ENCODE measurements at regions not wholly inside any gene's neighbourhood (a gene's known extent, or its start where the extent isn't known, plus 50 kb on each side); places are given as distances from the start of the nearest gene placed in this dataset.

DNA sequence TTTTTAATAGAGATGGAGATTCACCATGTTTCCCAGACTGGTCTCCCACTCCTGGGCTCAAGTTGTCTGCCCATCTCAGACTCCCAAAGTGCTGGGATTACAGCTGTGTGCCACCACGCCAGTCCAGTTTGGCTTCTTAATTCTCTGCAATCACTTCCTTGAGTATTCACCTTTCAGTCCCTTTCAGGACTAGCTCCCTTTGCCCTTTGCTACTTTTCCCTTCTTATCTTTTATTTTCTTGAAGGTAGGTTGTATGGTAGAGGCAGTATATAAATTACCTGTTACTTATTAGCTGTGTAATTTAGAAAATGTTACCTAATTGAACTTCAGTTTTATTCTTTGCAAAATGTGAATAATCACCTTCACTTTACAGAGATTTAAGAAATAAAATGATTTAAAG lies 285.8 kb downstream of the FGF9 start:
- in situ Hi-C loops (cut with HindIII; ENCODE audit: low sequenced_read_pairs) = no loop called here

DNA sequence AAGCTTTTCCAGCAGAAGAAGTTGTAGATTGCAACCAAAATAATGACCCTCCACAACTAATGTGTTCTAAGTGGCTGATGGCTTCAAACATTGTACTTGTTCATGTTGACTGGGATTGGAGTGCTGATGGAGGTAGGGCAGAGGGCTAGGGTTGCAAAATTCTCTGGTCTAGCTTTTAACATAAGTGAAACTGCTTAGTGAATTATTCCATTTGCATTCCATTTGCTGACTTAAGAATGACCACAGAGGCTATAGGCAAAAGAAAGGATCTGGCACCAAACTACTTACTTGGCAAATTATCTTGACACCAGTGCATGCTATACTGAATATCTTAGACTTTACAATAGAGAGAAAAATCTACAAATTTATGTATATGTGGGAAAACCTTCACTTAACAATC lies 287.0 kb downstream of the FGF9 start:
- in situ Hi-C loops (cut with HindIII; ENCODE audit: low sequenced_read_pairs) = no loop called here

DNA sequence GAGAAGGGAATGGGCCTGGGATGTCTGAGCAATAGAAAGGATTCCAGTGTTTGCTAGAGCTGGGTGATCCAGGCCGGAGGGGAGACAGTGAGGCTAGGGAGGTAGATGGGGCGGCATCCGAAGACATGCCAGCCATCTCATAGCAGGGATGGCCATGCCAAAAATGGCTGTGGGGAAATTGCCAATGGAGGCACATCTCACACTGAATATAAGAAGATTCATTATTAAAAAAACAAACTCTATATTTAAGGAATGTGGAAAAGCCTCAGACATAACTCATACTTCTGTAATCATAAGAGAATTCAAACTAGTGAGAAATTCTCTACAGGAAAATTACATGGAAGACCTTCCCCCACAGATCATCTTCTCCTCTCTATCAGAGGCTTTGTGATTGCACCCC lies 289.2 kb downstream of the FGF9 start:
- in situ Hi-C loops (cut with HindIII; ENCODE audit: low sequenced_read_pairs) = no loop called here

DNA sequence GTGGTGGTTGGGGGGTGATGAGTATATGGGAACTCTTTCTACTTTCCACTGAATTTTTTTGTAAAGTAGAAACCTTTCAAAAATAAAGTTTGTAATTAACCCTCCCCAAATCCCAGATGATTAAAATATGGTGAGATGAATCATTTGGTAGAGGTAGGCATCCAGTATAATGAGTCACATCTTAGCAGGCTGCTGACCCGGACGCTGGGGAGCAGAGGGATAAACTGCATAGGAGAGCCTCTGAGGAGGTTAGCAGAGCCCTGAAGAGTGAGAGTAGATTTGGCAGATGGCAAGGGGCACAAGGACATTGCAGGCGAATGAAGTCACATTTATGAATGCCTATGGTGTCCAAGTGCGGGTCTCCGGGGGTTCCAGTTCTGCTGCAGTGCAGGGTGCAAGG lies 293.8 kb downstream of the FGF9 start:
- in situ Hi-C loops (cut with HindIII; ENCODE audit: low sequenced_read_pairs) = no loop called here

DNA sequence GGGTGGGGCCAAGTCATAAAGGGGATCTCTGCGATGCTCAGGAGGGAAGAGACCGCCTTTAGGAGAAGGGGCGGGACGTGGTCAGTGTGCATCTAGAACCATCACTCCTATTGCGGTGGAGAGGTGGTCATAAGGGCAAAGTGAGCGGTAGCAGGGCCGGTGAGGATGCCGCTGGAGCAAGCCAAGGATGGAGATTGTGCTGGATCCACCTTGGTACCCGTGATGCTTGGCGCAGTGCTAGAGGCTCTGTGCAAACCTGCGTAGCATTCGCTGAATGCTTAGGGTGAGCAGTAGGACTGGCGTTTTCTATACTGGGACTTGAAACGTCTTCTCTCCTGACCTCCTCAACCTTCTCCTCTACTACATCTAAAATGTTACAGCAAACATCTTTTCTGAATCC lies 294.2 kb downstream of the FGF9 start:
- in situ Hi-C loops (cut with HindIII; ENCODE audit: low sequenced_read_pairs) = no loop called here

DNA sequence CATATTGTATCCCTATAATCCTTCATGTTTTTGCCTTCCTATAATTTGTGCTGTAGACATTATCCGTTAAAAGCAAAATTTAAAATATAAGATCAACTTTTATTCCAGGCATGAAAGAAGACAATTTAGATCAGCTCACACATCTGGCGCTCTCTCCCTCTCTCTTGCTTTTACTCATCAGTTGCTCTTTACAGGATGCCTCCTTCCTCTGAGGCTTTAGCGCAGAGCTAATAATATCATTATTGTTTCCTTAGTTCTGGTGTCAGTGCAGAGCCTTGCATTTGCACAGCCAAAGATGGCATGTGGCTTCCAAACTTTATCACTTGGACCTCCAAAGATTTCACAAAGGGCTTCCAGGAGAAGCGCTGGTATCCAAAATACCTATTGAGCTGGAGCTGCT lies 295.1 kb downstream of the FGF9 start:
- in situ Hi-C loops (cut with HindIII; ENCODE audit: low sequenced_read_pairs) = no loop called here

DNA sequence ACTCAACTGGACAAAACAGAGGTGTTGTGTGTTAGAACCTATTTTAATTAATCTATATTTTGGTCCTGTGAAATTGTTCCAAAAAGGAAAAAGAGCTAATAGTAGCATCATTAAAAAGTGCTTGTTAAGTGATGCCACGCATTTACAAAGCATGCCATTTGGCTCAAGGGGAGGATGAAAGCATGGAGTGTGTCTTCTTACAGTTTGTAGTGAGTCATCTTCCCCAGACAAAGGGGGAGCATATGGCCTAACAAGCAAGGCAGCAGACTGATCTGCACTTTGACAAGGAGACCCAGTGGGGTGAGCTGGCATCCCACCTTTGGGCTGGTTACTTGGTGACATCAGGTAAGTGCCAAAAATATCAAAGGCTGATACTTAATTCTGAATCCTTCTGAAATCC lies 297.0 kb downstream of the FGF9 start:
- in situ Hi-C loops (cut with HindIII; ENCODE audit: low sequenced_read_pairs) = no loop called here

DNA sequence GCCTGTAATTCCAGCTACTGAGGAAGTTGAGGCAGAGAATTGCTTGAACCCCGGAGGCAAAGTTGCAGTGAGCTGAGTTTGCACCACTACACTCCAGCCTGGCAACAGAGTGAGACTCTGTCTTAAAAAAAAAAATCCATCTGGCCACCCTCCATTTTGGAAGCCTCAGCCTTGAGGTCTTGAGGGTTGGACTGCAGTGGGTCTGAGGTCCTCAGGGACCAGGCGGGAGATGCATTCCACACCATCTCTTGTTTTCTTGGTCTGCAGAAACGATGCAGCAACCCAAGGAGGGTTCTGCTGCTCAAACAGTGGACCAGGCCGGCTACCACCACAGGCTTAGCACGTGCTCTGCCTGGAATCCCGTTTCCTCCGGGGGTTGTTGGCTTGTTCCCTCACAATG lies 299.3 kb downstream of the FGF9 start:
- in situ Hi-C loops (cut with HindIII; ENCODE audit: low sequenced_read_pairs) = no loop called here

DNA sequence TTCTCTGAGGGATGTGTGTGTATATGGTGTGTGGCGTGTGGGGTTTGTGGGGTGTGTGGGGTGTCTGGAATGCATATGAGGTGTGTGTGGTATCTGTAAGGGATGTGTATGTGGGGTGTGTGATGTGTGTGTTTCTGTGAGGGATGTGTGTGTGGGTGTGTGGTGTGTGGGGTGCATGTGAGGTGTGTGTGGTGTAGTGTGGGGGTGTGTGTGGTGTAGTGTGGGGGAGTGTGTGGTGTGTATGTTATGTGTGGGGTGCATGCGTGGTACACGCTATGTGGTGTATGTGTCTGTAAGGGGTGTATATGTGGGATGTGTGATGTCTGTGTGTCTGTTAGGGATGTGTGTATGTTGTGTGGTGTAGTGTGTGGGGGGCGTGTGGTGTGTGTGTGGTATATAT lies 300.0 kb downstream of the FGF9 start:
- in situ Hi-C loops (cut with HindIII; ENCODE audit: low sequenced_read_pairs) = no loop called here

DNA sequence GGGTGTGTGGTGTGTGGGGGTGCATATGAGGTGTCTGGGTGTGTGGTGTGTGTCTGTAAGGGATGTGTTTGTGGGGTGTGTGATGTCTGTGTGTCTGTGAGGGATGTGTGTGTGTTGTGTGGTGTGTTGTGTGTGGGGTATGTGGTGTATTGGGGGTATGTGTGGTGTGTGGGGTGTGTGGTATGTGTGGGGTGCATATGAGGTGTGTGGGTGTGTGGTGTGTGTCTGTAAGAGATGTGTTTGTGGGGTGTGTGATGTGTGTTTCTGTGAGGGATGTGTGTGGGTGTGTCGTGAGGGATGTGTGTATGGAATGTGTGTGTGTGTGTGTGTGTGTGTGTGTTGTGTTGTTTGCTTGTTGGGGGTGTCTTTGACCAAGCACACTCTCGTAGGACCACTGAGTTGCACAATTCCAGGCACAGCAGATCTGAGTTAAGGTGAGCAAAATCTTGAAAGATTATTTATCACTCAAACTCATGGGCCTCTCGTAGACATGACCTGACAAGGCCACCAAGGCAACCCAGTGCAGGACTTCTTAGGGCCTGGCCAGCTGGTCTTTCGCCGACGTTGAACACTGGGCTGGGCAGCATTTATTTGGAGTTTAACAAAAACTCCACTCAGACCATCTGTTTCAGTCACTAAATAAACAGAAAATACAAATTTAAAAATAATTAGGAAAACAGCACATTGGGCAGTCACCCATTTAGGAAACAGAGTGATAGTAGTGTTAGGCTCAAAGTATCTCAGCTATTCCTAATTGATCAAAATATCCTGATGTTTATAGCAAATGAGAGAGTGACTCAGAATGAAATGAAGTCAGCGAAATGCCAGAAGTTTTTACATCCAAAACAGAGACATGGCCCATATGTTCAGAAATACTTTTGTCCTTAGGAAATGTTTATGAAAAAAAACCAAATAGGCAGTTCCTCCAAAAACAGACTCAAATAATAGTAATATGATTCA lies 301.1 kb downstream of the FGF9 start:
- in situ Hi-C loops (cut with HindIII; ENCODE audit: low sequenced_read_pairs) = no loop called here

DNA sequence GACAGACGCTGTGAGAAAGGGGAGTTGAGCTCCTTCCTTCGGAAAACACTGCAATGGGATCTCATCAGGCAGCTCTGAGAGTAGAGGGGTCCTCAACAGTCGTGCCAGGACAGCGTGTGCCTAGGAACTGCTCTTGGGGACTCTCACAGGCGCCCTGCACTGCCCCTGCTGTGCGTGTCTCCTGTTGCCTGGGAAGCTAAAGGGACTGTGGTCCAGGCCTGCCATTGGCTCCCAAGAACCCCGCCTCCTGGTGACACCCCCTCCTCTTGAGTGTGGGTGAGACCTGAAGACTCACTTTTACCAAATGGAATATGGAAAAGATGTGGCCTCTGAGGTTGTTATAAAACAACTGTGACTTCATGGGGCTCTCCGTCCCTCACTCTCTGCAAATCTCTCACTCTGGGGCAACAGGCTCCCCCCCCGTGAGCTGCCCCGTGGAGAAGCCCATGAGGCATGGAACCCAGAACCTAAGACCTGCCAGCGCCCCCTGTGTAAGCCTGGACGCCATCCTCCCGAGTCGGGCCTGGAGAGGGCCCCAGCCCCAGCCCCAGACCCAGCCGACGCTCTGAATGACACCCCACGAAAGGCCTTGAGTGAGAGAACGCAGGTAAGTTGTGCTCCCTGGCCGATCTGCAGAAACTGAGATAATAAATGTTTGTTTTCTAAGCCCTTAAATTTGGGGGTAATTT lies 302.7 kb downstream of the FGF9 start:
- in situ Hi-C loops (cut with HindIII; ENCODE audit: low sequenced_read_pairs) = no loop called here

DNA sequence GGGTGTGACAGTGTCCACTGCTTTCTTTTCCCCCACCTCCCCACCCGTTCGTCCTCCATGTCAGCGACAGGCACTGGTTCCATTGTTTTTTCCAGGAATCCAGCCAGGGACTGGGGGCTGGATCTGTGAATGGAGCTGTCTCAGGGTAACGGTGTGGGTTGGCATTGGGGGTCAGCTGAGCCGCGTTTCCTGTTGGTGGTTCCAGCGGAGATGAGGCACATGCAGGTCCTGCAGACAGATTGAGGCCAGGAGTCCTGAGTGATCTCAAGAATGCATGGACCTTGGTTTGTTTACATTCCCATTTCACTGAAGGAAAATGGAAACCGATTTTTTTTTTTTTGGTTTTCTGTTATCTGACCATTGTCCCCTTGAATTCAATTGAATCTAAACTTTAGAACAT lies 303.9 kb downstream of the FGF9 start:
- in situ Hi-C loops (cut with HindIII; ENCODE audit: low sequenced_read_pairs) = no loop called here

DNA sequence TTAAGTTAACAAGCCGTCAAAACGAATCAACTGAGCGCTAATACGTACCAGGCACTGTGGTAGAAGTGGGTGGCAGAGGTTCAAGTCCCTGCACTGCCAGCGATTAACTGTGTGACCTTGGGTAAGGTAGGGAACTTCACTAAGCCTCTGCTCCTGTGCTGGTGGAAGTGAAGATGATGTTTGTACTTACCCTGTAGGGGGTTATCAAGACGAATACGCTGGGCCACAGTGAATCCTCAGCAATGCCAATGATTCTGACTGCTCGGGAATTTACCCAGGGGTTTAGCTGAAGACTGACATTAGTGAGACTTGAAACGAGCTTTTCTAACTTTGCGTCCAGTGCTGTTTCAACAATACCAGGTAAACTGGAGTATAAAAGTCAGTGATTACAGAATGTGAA lies 305.3 kb downstream of the FGF9 start:
- in situ Hi-C loops (cut with HindIII; ENCODE audit: low sequenced_read_pairs) = no loop called here

DNA sequence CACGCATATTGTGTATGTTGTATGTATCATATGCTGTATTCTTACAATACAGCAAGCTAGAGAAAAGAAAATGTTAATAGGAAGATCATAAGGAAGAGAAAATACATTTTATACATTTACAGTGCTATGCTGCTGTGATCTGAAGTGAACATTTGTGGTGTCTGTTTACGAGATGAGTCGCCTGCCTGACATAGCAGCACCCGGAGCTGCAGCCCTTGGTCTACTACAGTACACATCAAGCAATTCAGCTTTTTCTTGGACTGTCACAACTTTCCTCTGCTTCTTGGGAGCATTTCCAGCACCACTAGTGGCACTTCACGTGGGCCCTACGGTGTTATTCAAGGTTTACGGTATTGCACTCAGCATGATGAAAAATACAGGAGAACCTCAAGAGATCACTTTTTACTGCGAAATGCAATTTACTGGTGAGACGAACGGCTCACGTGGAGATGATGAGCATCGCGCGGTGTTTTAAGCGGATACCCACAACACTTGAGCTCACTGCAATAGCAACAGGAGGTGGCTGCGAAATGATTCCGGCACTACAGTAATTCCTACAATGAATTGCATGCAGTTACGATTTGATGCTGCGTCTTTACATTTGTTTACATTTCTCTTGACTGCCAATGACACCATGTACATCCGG lies 308.4 kb downstream of the FGF9 start:
- in situ Hi-C loops (cut with HindIII; ENCODE audit: low sequenced_read_pairs) = no loop called here

DNA sequence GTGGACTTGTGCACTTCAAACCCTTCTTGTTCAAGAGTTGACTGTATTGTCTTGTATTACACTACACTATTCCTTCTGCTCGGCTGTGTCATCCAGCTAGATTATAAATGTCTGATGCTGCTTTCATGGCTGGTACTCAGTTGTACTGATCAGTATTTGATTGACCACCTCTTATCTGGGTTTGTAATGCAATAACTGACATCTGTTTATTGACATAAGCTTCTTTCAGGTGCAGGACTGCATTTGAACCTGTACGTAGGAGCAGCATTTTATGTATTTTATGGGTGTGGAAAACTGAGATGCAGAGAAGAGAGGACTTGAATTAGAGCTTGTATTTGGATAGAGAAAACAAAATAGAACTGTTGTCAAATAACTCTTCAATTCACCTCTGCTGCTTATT lies 309.2 kb downstream of the FGF9 start:
- in situ Hi-C loops (cut with HindIII; ENCODE audit: low sequenced_read_pairs) = no loop called here

DNA sequence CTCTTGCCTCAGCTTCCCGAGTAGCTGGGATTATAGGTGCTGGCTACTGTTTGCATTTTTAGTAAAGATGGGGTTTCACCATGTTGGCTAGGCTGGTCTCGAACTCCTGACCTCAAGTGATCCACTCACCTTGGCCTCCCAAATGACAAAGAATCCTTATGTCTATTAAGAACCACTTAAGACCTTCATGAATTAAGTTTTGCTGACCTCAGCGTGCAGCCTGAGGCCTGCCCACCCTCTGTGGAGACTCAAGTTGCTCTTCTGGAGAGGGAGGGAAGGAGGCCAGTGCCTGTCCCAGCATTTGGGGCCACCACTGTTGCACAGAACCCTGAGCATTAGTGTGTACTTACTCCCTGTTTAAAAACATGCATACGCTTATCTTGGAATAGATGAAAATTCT lies 313.3 kb downstream of the FGF9 start:
- in situ Hi-C loops (cut with HindIII; ENCODE audit: low sequenced_read_pairs) = no loop called here

DNA sequence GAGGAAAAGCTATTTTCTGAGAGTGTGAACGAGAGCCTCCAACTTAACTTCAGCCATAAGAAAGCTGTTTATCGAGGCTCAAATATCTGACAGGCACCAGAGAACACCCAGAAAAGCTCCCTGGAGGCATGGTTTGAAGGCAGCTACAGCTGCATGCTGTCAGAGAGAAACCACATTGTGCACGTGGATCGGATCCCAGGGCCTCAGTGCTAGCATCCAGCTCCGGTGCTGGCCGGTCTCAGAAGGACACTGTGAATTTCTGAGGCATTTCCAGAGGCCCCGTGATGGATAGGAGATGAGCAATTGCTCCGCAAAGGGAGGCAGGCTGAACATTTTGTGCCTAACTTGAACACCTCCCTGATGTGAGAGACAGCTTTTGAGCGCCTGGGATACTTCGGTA lies 315.7 kb downstream of the FGF9 start:
- in situ Hi-C loops (cut with HindIII; ENCODE audit: low sequenced_read_pairs) = no loop called here

DNA sequence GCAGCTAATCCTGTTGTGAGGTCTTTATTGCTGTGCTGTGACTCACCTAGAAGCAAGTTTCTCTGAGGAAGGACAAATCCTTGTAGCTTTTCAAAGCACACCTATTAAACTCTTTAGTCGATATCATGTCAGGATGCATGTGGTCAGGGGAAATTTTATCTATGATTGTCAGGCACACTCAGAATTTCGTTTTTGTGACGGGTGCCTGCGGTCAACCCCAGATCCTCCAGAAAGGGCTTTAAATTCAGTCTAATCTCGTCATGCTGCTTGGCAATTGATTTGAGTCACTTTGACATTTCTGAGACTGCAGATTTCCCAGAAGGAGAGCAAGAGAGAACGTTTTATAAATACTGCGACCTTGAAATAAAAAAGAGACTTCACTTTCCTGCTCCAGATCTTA lies 316.9 kb downstream of the FGF9 start:
- in situ Hi-C loops (cut with HindIII; ENCODE audit: low sequenced_read_pairs) = no loop called here

DNA sequence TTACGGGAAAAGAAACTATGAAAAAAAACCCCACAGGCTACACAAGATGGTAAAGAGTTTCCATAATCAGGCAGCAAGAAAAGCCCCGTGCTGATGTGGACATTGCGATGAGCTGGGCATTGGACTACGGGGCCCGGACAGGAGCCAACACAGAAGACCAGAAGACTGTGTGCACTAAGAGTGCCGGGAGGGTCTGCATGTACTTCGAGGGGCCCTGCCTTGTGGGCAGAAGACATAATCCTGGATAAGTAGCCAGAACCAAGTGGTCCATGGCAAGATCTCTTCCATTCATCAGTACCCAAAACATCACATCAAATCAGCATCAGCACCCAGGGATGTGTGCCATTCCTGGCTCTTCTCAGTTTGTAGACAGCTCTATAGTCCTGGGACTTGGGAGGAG lies 317.8 kb downstream of the FGF9 start:
- in situ Hi-C loops (cut with HindIII; ENCODE audit: low sequenced_read_pairs) = no loop called here

DNA sequence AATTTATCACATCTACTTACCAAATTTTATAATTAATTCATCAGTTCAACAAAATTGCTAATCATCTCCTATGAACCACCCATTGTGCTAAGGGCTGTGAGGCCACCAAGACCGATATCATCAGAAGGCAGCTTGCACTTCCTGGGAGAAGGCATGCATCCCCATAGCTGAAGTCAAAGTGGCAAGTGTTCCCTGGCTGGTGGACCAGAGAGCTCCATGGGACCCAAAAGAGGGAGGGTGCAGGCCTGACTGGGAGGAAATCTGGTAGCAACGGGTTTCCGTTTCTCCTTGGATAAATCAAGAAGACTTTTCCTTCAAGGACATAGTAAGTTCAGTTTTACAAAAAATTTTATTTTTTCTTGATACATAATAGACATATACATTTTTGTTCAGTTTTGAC lies 325.2 kb downstream of the FGF9 start:
- in situ Hi-C loops (cut with HindIII; ENCODE audit: low sequenced_read_pairs) = no loop called here

DNA sequence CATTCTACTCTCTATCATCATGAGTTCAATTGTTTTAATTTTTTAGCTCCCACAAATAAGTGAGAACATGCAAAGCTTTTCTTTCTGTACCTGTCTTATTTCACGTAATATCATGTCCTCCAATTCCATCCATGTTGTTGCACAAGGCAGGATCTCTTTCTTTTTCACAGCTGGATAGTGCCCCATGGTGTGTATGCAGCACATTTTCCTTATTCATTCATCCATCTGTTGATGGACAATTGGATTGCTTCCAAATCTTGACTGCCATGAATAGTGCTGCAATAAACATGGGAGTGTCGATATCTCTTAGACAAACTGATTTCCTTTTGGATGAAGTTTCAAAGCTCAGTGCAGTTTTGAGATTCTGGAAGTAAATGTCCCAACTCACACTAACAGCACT lies 326.9 kb downstream of the FGF9 start:
- in situ Hi-C loops (cut with HindIII; ENCODE audit: low sequenced_read_pairs) = no loop called here

Data from DLD1 (cell line).